Epithelial cell of esophagus (primary cell): ENCODE measurements at regions not wholly inside any gene's neighbourhood (a gene's known extent, or its start where the extent isn't known, plus 50 kb on each side); places are given as distances from the start of the nearest gene placed in this dataset.
A peak's percentile ranks its signal among the peaks of the same experiment; 100 is the strongest.

ENCODE experiments used
- DNase-seq: peaks from one replicate; pipeline ENCODE4 v3.0.0; 2010; ENCODE audit warnings: low read depth
- H3K4me3 ChIP-seq: 2 replicates; pipeline ENCODE4 v1.5.1; 2011; ENCODE audit warnings: mild to moderate bottlenecking, low read length, control low read depth
- TF ChIP-seq, protein P1 (sequence below): IDR thresholded peaks from 2 replicates; pipeline ENCODE4 v1.5.1; 2011; ENCODE audit warnings: low read depth, mild to moderate bottlenecking, low read length, control low read depth, inconsistent platforms; ENCODE audit not compliant: insufficient read depth; ENCODE audit errors: missing control alignments

DNA sequence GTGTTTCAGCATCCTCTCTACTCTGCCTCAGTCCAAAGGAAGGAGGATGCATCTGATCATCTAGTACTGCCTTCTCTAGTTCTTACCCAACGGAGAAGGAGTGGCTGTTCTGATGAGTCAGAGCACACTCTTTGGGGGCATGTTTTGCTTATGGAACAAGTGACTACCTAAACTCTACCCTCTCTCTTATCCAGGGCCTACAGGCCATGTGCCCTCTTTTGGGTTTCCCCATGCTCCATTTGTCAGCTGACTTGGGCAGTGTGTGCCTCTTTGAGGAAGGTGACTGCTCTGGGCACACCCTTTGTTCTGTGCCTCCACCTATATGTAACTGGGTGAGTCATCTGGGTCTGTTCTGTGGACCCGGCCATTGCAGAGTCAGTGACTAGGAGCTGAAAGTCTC lies 89.6 kb upstream of the BNC2 start:
- TF ChIP-seq, protein P1, sequence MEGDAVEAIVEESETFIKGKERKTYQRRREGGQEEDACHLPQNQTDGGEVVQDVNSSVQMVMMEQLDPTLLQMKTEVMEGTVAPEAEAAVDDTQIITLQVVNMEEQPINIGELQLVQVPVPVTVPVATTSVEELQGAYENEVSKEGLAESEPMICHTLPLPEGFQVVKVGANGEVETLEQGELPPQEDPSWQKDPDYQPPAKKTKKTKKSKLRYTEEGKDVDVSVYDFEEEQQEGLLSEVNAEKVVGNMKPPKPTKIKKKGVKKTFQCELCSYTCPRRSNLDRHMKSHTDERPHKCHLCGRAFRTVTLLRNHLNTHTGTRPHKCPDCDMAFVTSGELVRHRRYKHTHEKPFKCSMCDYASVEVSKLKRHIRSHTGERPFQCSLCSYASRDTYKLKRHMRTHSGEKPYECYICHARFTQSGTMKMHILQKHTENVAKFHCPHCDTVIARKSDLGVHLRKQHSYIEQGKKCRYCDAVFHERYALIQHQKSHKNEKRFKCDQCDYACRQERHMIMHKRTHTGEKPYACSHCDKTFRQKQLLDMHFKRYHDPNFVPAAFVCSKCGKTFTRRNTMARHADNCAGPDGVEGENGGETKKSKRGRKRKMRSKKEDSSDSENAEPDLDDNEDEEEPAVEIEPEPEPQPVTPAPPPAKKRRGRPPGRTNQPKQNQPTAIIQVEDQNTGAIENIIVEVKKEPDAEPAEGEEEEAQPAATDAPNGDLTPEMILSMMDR = no peak
- no peak overlapping the region for H3K4me3 ChIP-seq
- peak; percentile 23 for DNase-seq

DNA sequence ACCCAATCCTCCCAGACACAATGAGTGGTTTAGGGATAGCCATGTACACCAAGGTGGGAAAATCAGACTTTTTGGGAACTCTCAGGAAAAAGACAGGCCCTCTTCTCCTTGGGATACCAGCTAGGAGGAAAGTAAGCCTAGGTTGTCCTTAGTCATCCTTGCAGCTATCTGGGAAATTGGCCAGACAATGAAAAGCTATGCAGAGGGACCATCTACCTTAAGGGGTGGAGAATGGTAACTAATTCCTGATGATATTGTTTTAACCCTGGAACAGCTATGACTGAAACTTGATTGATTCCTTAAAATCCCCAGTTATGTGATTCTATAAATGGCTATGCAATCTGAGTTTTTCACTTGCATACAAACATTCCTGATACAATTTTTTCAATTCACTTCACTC lies 88.9 kb upstream of the BNC2 start:
- no peak overlapping the region for H3K4me3 ChIP-seq
- no peak for DNase-seq
- TF ChIP-seq, protein P1 = no peak

DNA sequence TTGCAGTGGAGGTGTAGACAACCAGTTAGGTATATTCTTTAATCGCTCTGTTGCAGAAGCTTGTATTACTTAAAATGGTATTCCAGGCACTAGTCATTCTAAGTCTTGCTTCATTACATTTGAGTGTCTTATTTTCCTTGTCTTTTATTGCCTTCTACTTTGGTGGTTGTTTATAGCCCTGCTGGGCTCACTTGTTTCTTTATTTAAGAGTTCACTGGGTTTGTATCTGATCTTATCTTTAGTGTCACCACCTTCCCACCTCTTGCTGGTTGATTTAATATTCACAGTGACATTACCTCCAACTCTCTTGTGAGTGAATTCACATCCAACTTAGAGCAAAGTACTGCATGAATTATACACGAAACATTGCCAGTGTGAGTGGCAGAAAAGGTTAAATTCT lies 83.6 kb upstream of the BNC2 start:
- DNase-seq = no peak
- TF ChIP-seq, protein P1 = no peak
- H3K4me3 ChIP-seq = no peak overlapping the region

DNA sequence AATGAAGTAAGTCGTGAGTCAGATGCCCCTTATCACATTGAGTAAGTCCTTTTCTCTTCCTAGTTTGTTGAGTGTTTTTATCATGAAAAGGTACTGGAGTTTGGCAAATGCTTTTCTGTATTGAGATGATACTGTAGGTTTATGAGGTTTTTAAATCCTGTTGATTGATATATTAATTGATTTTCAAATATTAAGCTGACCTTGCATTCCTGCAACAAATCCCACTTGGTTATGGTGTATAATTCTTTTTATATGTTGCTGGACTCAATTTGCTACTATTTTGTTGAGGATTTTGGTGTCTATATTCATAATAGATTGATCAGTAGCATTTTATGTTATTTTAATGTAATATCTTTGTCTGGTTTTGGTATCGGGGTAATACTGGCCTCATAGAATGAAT lies 81.0 kb upstream of the BNC2 start:
- H3K4me3 ChIP-seq = no peak overlapping the region
- TF ChIP-seq, protein P1 = no peak
- no peak for DNase-seq

DNA sequence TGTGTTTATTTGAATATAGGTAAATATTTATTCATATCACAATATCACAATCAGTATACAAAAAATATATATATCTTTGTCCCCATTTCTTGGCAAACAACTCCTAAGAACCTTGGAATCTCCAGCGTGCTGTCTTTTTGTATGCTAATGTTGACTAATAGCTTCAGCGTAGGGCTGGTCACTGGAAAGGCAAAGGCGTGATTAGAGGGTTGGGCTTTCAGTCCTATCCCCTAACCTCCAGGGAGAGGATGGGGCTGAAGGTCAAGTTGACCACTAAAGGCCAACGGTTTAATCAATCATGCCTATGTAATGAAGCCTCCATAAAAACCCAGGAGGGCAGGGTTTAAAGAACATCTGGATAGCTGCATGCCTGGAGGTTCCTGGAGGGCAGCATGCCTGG lies 79.6 kb upstream of the BNC2 start:
- no peak for DNase-seq
- TF ChIP-seq, protein P1 = no peak
- no peak overlapping the region for H3K4me3 ChIP-seq

DNA sequence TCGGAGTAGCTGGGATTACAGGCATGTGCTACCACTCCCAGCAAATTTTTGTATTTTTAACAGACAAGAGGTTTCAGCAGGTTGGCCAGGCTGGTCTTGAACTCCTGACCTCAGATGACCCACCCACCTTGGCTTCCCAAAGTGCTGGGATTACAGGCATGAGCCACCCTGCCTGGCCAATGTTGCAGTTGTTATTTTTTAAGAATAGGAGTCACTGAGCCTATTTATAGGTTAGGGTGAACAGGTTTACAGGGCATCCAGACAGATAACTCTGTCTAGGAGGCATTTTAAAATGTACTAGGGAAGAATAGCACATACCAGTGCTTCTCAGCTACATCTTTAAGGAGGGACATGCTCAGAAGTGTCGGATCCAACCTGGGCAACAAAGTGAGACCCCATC lies 60.1 kb upstream of the BNC2 start:
- DNase-seq = no peak
- TF ChIP-seq, protein P1 = no peak
- H3K4me3 ChIP-seq = no peak overlapping the region

DNA sequence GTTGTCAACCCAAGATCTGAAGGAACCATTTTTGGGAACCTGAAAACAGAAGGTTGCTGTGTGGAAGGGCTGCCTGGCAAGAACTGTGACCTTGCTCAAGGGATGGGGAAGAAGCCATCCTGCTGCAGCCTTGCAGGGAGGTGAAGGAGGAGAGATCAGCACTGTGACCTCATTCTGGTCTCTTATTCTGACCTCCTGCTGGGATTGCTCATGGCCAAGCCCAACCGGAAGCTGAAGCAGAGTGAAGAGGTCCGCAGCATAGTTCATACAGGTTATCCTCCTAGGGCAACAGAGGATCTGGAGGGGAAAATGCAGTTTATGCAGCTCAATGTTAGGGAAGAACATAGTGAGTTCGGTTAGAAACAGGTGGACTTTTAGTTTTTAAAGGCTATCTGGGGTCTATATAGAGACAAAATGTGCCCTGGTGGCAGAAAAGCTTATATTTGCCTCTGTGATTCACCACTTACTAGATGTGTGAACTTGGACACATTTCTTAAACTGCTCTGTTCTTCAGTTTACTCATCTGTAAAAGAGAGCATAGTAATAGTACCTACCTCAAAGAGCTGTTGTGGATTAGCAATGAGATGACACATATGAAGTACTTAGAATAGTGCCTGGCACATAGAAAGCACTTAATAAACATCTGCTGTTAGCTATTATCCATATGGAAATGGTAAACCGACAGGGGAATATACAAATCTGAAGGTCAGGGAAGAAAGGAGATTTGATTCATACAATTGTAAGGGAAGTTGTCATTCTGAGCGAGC lies 57.9 kb upstream of the BNC2 start:
- no peak for DNase-seq
- TF ChIP-seq, protein P1 = no peak
- no peak overlapping the region for H3K4me3 ChIP-seq
